ENCODE measurements at regions not wholly inside any gene's neighbourhood (a gene's known extent, or its start where the extent isn't known, plus 50 kb on each side); places are given as distances from the start of the nearest gene placed in this dataset.

DNA sequence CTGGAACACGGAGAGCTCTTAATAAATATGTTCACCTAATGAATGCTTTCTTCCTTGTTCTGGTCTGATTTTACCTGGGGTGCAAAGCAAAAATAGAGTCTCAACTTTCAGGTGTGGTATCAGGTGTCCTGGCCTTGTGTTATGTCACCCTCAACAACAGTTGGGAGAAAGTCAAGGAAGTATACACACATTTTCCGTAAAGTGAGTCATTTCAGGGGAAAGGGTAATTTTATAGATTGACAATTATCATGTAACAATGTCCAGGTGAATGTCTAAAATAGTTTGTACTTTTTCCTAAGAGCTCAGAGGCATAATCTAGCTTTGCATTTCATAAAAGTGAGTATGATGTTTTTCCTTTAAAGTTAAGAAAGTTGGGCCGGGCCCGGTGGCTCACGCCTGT is 287.4 kb downstream of the SKIDA1 start:
- H3K27ac ChIP-seq (ENCODE audit: control insufficient read depth, insufficient read depth), result no peak overlapping the region
- in situ Hi-C loops (cut with MboI), result no loop called here
- no peaks in the 10 kb centered on the region for H3K27me3 ChIP-seq (replicated peaks in 1 of 2; ENCODE audit: control insufficient read depth in 2 of 2, insufficient read depth in 2 of 2, low read length in 1 of 2)
- POLR2A ChIA-PET, result no interaction called here
- H3K4me3 ChIP-seq, result no peak overlapping the region
- H3K9me3 ChIP-seq (replicated peaks; ENCODE audit: control insufficient read depth, insufficient read depth, low read length), result no peaks in the 10 kb centered on the region
- H3K9ac ChIP-seq (ENCODE audit: control insufficient read depth, insufficient read depth, low read length), result no peak overlapping the region
- BruUV-seq (replicated peaks), result no TSS peak
- intact Hi-C loops (cut with micrococcal nuclease; ENCODE audit: unreplicated experiment), result no loop called here
- FAIRE-seq (no peak), DNase-seq (ENCODE audit: low read depth, low spot score) (no peak), ATAC-seq (no peak)
- RAD21 ChIA-PET (ENCODE audit: unreplicated experiment), result no interaction called here
- no peaks in the 10 kb centered on the region for H3K4me1 ChIP-seq (ENCODE audit: control insufficient read depth, insufficient read depth, low read length)
- no peaks in the 10 kb centered on the region for H4K20me1 ChIP-seq (ENCODE audit: control insufficient read depth, insufficient read depth)
- no peaks in the 10 kb centered on the region for H3K36me3 ChIP-seq (ENCODE audit: control insufficient read depth in 2 of 2, insufficient read depth in 2 of 2, low read length in 1 of 2)
- WGBS (ENCODE audit: insufficient coverage, insufficient replicate concordance, low lambda C conversion rate, missing lambda C conversion rate), result 73% methylated on average over 5 of the region's 5 CpGs
- H2AFZ ChIP-seq (ENCODE audit: control insufficient read depth, low read depth, low read length), result no peak overlapping the region
- SMC1A ChIA-PET (ENCODE audit: uncharacterized antibody, unreplicated experiment), result no interaction called here
- H3K79me2 ChIP-seq (ENCODE audit: control insufficient read depth, insufficient read depth, low read length), result no peaks in the 10 kb centered on the region
- H3K4me2 ChIP-seq (ENCODE audit: control insufficient read depth, insufficient read depth), result no peak overlapping the region
- TF ChIP-seq GABPA (IDR thresholded peaks at IDR 0.05; ENCODE audit: low read depth) (no peak), CBX5 (IDR thresholded peaks at IDR 0.05; ENCODE audit: low read depth) (no peak), HDAC2 (IDR thresholded peaks at IDR 0.05) (no peak), RUNX3 (IDR thresholded peaks at IDR 0.05; ENCODE audit: low read length) (no peak), SMAD5 (IDR thresholded peaks at IDR 0.05; ENCODE audit: low read depth) (no peak), KLF5 (IDR thresholded peaks at IDR 0.05; ENCODE audit: partially characterized antibody) (no peak), EP300 (IDR thresholded peaks at IDR 0.05; ENCODE audit: borderline replicate concordance in 1 of 2, control insufficient read depth in 1 of 2, low read depth in 2 of 2, low read length in 2 of 2) (no peak), MYC (IDR thresholded peaks at IDR 0.05; ENCODE audit: insufficient read depth, insufficient read length, insufficient replicate concordance, low read length, severe bottlenecking) (no peak), MTA2 (IDR thresholded peaks at IDR 0.05; ENCODE audit: low read depth) (no peak), EGR1 (IDR thresholded peaks at IDR 0.05; ENCODE audit: borderline replicate concordance in 1 of 2, low read depth in 2 of 2, low read length in 2 of 2) (no peak)
- TF ChIP-seq, protein P1, sequence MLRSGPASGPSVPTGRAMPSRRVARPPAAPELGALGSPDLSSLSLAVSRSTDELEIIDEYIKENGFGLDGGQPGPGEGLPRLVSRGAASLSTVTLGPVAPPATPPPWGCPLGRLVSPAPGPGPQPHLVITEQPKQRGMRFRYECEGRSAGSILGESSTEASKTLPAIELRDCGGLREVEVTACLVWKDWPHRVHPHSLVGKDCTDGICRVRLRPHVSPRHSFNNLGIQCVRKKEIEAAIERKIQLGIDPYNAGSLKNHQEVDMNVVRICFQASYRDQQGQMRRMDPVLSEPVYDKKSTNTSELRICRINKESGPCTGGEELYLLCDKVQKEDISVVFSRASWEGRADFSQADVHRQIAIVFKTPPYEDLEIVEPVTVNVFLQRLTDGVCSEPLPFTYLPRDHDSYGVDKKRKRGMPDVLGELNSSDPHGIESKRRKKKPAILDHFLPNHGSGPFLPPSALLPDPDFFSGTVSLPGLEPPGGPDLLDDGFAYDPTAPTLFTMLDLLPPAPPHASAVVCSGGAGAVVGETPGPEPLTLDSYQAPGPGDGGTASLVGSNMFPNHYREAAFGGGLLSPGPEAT (IDR thresholded peaks at IDR 0.05; ENCODE audit: low read depth), result no peak
- TF ChIP-seq, protein P2, sequence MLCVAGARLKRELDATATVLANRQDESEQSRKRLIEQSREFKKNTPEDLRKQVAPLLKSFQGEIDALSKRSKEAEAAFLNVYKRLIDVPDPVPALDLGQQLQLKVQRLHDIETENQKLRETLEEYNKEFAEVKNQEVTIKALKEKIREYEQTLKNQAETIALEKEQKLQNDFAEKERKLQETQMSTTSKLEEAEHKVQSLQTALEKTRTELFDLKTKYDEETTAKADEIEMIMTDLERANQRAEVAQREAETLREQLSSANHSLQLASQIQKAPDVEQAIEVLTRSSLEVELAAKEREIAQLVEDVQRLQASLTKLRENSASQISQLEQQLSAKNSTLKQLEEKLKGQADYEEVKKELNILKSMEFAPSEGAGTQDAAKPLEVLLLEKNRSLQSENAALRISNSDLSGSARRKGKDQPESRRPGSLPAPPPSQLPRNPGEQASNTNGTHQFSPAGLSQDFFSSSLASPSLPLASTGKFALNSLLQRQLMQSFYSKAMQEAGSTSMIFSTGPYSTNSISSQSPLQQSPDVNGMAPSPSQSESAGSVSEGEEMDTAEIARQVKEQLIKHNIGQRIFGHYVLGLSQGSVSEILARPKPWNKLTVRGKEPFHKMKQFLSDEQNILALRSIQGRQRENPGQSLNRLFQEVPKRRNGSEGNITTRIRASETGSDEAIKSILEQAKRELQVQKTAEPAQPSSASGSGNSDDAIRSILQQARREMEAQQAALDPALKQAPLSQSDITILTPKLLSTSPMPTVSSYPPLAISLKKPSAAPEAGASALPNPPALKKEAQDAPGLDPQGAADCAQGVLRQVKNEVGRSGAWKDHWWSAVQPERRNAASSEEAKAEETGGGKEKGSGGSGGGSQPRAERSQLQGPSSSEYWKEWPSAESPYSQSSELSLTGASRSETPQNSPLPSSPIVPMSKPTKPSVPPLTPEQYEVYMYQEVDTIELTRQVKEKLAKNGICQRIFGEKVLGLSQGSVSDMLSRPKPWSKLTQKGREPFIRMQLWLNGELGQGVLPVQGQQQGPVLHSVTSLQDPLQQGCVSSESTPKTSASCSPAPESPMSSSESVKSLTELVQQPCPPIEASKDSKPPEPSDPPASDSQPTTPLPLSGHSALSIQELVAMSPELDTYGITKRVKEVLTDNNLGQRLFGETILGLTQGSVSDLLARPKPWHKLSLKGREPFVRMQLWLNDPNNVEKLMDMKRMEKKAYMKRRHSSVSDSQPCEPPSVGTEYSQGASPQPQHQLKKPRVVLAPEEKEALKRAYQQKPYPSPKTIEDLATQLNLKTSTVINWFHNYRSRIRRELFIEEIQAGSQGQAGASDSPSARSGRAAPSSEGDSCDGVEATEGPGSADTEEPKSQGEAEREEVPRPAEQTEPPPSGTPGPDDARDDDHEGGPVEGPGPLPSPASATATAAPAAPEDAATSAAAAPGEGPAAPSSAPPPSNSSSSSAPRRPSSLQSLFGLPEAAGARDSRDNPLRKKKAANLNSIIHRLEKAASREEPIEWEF (IDR thresholded peaks at IDR 0.05; ENCODE audit: insufficient replicate concordance, low read depth, low read length), result no peak
- CTCF ChIA-PET, result no interaction called here
